ENCODE measurements at regions not wholly inside any gene's neighbourhood (a gene's known extent, or its start where the extent isn't known, plus 50 kb on each side); places are given as distances from the start of the nearest gene placed in this dataset.

DNA sequence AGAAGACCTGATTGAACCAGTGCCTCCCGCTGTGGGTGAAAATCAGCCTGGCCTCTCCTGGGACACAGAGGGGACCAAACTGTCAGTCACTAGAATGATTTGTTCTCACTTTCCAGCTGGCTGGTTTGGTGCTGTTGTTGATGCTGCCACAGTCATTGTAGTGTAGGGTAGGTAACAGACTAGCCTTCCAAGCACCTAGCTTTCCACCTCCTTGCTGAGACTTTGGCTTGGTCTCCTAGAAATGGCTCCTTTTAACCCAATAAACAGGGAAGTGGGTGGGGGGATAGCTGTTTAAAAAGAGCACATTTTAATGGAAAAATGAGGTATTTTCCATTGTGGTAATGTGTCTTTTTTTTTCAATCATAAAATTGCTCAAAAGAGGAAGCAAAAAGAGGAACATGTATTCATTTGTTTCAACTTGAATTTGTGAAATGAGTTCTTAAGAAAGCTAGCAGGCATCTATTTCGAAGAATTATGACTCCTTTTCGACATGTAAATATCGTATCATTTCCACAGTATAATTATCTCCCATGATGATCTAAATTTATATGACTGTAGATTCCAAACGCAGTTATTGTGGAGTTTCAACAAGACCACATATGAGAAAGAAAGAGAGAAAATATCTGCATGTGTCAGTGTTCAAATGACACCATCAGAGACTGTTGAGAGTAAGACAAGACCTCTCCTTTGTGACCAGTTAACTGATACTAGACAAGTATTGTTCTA, 190.1 kb downstream of the HLX start:
- H3K27ac Mint-ChIP-seq, result no peak overlapping the region
- no peaks in the 10 kb centered on the region for H3K27me3 Mint-ChIP-seq (ENCODE audit: low read depth)

DNA sequence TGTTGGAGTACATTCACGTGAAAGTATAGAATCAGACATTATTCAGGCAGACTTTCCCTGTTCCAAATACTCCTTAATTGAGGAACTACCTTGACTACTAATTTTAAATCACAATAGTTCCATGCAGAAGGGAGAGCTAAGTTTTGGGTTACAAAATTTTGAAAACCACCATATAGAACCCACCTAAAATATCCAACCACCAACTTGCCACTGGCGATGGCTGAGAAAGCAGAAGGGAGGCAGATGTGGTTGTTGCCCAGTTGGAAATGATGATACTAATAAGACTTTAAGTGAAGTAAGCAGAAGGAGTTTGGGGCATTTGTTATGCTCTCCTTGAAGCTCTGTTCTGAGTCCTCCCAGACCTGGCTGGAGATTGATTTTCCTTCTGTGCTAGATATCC, 190.7 kb downstream of the HLX start:
- Mint-ChIP-seq H3K27ac (no peak overlapping the region), H3K4me3 (no peak overlapping the region), H3K27me3 (ENCODE audit: low read depth) (no peaks in the 10 kb centered on the region), H3K4me1 (no peaks in the 10 kb centered on the region), H3K36me3 (ENCODE audit: low read depth) (no peaks in the 10 kb centered on the region), H3K9me3 (peaks cover 5% of the 10 kb centered on the region)
- TF ChIP-seq, protein P1, sequence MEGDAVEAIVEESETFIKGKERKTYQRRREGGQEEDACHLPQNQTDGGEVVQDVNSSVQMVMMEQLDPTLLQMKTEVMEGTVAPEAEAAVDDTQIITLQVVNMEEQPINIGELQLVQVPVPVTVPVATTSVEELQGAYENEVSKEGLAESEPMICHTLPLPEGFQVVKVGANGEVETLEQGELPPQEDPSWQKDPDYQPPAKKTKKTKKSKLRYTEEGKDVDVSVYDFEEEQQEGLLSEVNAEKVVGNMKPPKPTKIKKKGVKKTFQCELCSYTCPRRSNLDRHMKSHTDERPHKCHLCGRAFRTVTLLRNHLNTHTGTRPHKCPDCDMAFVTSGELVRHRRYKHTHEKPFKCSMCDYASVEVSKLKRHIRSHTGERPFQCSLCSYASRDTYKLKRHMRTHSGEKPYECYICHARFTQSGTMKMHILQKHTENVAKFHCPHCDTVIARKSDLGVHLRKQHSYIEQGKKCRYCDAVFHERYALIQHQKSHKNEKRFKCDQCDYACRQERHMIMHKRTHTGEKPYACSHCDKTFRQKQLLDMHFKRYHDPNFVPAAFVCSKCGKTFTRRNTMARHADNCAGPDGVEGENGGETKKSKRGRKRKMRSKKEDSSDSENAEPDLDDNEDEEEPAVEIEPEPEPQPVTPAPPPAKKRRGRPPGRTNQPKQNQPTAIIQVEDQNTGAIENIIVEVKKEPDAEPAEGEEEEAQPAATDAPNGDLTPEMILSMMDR (IDR thresholded peaks at IDR 0.05; ENCODE audit: unreplicated experiment in 3 of 3), result no peak

More for the DNA sequence above, 190.1 kb downstream of the HLX start:
- H3K4me1 Mint-ChIP-seq, result no peaks in the 10 kb centered on the region
- TF ChIP-seq, protein P1 (IDR thresholded peaks at IDR 0.05; ENCODE audit: unreplicated experiment in 3 of 3), result no peak
- no peak overlapping the region for H3K4me3 Mint-ChIP-seq
- H3K9me3 Mint-ChIP-seq, result peaks cover 6% of the 10 kb centered on the region
- H3K36me3 Mint-ChIP-seq (ENCODE audit: low read depth), result no peaks in the 10 kb centered on the region

DNA sequence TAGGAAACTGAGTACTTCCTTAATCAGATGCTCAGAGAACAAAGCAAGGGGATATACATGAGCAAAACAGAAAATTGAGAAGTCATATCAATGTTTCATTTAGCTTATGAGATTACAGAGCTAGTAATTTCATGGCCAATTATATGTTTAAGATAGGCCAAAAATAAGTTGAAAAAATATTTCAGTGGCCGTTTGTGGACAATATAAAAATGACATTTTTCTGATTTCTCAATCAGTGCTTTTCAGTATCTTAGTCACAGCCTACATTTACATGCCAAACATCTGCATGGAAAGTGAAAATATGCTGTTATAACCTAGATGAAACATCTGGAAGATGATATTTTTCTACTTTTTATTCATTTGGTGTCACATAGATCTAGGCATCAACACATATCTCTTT, 192.5 kb downstream of the HLX start:
- H3K36me3 Mint-ChIP-seq (ENCODE audit: low read depth), result no peaks in the 10 kb centered on the region
- TF ChIP-seq, protein P1 (IDR thresholded peaks at IDR 0.05; ENCODE audit: unreplicated experiment in 3 of 3), result no peak

DNA sequence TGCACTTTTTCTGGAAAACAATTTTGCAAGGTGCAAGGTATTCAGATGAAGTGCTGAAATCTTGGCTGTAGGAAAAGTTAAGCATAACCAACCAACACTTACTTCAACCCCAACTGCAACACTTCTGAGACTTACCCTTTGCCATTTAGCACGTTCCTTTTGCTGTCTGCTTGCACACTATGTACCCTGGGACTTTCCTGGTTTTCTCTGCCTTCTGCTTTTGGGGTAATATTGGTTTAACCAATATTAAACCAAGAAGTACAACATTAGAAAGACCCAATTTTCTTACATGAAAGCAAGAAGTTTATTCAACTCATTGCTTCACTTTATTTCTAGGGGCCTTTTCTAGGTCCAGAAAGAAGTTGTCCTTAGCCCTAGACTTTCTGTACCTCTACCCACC, 193.0 kb downstream of the HLX start:
- no peak overlapping the region for H3K27ac Mint-ChIP-seq
- H3K4me3 Mint-ChIP-seq, result no peak overlapping the region
- TF ChIP-seq, protein P1 (IDR thresholded peaks at IDR 0.05; ENCODE audit: unreplicated experiment in 3 of 3), result no peak
- H3K4me1 Mint-ChIP-seq, result no peaks in the 10 kb centered on the region
- peaks cover 5% of the 10 kb centered on the region for H3K9me3 Mint-ChIP-seq
- H3K36me3 Mint-ChIP-seq (ENCODE audit: low read depth), result no peaks in the 10 kb centered on the region
- H3K27me3 Mint-ChIP-seq (ENCODE audit: low read depth), result peaks cover 8% of the 10 kb centered on the region

More for the DNA sequence above, 192.5 kb downstream of the HLX start:
- no peak overlapping the region for H3K4me3 Mint-ChIP-seq
- no peak overlapping the region for H3K27ac Mint-ChIP-seq
- H3K27me3 Mint-ChIP-seq (ENCODE audit: low read depth), result peaks cover 8% of the 10 kb centered on the region
- peaks cover 5% of the 10 kb centered on the region for H3K9me3 Mint-ChIP-seq
- H3K4me1 Mint-ChIP-seq, result no peaks in the 10 kb centered on the region

DNA sequence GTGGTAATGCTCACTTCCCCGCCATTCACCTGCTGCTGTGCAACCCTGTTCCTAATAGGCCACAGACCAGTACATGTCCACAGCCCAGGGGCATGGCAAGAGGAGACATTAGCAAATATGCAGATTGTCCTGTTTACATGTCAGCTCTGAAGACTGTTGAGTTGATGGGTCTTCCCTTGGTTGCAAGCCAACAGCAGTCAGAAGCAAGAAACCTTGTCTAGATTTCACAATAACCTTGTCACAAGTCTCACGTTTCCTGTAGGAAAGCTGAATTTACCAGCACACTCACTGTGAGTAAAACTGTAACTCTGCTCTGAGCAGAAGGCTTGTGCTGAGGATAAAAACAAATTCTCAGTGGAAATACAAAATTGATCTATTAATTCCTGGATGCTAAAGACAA, 195.1 kb downstream of the HLX start:
- Mint-ChIP-seq H3K27me3 (ENCODE audit: low read depth) (peaks cover 14% of the 10 kb centered on the region), H3K27ac (no peak overlapping the region), H3K36me3 (ENCODE audit: low read depth) (no peaks in the 10 kb centered on the region), H3K9me3 (peaks cover 5% of the 10 kb centered on the region), H3K4me3 (no peak overlapping the region), H3K4me1 (no peaks in the 10 kb centered on the region)
- TF ChIP-seq, protein P1 (IDR thresholded peaks at IDR 0.05; ENCODE audit: unreplicated experiment in 3 of 3), result no peak

DNA sequence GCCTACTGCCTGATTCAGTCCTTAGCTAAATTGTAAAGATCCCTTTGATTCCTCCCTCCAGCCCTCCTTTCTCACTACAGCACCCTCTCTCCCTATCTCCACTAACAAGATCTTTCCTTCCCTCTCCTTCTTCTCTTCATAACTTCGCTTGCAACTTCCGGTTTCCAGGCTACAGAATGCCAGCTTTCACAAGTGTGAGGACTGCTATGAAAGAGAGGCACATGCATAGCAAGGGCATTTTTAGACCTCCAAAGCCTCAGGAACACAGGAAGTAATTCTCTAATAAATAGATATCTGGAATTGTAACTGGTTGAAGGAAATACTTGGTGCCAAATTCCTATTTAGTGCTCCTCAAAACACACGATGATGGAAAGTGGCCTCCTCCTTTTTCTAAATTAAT, 196.7 kb downstream of the HLX start:
- Mint-ChIP-seq H3K36me3 (ENCODE audit: low read depth) (no peaks in the 10 kb centered on the region), H3K4me1 (no peaks in the 10 kb centered on the region), H3K4me3 (no peak overlapping the region), H3K27me3 (ENCODE audit: low read depth) (peaks cover 20% of the 10 kb centered on the region), H3K9me3 (peaks cover 9% of the 10 kb centered on the region), H3K27ac (peak overlapping the region in 1 of 3 experiments; percentile 2)
- TF ChIP-seq, protein P1 (IDR thresholded peaks at IDR 0.05; ENCODE audit: unreplicated experiment in 3 of 3), result no peak

All from nephron (organoid).